ENCODE measurements at regions not wholly inside any gene's neighbourhood (a gene's known extent, or its start where the extent isn't known, plus 50 kb on each side); places are given as distances from the start of the nearest gene placed in this dataset.

GRCh38 chr14:86124328-86124727 is 594.4 kb downstream of the FLRT2 start:
- no peak for TF ChIP-seq TFDP2 (CRISPR knock-in tag; IDR thresholded peaks at IDR 0.05)
- TF ChIP-seq RFX5 (IDR thresholded peaks at IDR 0.05; ENCODE audit: low read depth, low read length) = no peak
- TF ChIP-seq CEBPB (IDR thresholded peaks at IDR 0.05; ENCODE audit: borderline replicate concordance, low read depth, low read length) = no peak
- no peak for TF ChIP-seq PHF8 (CRISPR knock-in tag; IDR thresholded peaks at IDR 0.05)
- TF ChIP-seq WIZ (CRISPR knock-in tag; IDR thresholded peaks at IDR 0.05) = no peak
- TF ChIP-seq REPIN1 (CRISPR knock-in tag; IDR thresholded peaks at IDR 0.05; ENCODE audit: borderline replicate concordance, low read depth) = no peak
- TF ChIP-seq KDM6A (CRISPR knock-in tag; IDR thresholded peaks at IDR 0.05; ENCODE audit: low read depth) = no peak
- TF ChIP-seq SETDB1 (CRISPR knock-in tag; IDR thresholded peaks at IDR 0.05; ENCODE audit: borderline replicate concordance) = no peak
- no peak for TF ChIP-seq ZBTB3 (CRISPR knock-in tag; IDR thresholded peaks at IDR 0.05; ENCODE audit: borderline replicate concordance, low read depth)
